ENCODE measurements at regions not wholly inside any gene's neighbourhood (a gene's known extent, or its start where the extent isn't known, plus 50 kb on each side); places are given as distances from the start of the nearest gene placed in this dataset.
"Not testable (repeated sequence)": the region's sequence is repeated elsewhere in the genome, so short reads cannot be mapped to it uniquely, and the experiment has no call there.

- no peak for DNase-seq (ENCODE audit: low spot score)
- TF ChIP-seq, protein P1, sequence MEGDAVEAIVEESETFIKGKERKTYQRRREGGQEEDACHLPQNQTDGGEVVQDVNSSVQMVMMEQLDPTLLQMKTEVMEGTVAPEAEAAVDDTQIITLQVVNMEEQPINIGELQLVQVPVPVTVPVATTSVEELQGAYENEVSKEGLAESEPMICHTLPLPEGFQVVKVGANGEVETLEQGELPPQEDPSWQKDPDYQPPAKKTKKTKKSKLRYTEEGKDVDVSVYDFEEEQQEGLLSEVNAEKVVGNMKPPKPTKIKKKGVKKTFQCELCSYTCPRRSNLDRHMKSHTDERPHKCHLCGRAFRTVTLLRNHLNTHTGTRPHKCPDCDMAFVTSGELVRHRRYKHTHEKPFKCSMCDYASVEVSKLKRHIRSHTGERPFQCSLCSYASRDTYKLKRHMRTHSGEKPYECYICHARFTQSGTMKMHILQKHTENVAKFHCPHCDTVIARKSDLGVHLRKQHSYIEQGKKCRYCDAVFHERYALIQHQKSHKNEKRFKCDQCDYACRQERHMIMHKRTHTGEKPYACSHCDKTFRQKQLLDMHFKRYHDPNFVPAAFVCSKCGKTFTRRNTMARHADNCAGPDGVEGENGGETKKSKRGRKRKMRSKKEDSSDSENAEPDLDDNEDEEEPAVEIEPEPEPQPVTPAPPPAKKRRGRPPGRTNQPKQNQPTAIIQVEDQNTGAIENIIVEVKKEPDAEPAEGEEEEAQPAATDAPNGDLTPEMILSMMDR (conservative IDR thresholded peaks at IDR 0.05; ENCODE audit: low read depth), result no peak
- no peak overlapping the region for H3K27ac ChIP-seq
- ChIA-PET CTCF (no interaction called here), POLR2A (ENCODE audit: low non-redundant PET) (no interaction called here)
Measured at GRCh38 chr3:171525437-171525836, 65.2 kb upstream of the TNIK start.

- no peak for DNase-seq (ENCODE audit: low spot score)
- ChIA-PET POLR2A (ENCODE audit: low non-redundant PET) (no interaction called here), CTCF (interaction anchor here (0.6 kb wide), 1 partner anchor 18 kb away, joined by 3 read pairs; no protein-coding TSS in a partner anchor)
- TF ChIP-seq, protein P1 (conservative IDR thresholded peaks at IDR 0.05; ENCODE audit: low read depth), result no peak
- H3K27ac ChIP-seq, result no peak overlapping the region
Measured at GRCh38 chr3:171524921-171525310, 64.7 kb upstream of the TNIK start.

GRCh38 chr3:171522651-171523050 is 62.4 kb upstream of the TNIK start:
- H3K27ac ChIP-seq, result no peak overlapping the region
- ChIA-PET CTCF (no interaction called here), POLR2A (ENCODE audit: low non-redundant PET) (no interaction called here)
- DNase-seq (ENCODE audit: low spot score), result no peak
- TF ChIP-seq, protein P1 (conservative IDR thresholded peaks at IDR 0.05; ENCODE audit: low read depth), result no peak

DNA sequence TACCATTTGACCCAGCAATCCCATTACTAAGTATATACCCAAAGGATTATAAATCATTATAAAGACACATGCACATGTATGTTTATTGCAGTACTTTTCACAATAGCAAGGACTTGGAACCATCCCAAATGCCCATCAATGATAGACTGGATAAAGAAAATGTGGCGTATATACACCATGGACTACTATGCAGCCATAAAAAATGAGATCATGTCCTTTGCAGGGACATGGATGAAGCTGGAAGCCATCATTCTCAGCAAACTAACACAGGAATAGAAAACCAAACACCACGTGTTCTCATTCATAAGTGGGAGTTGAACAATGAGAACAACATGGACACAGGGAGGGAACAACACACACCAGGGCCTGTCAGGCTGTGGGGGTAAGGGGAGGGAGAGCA is 59.2 kb upstream of the TNIK start:
- H3K27ac ChIP-seq; POLR2A ChIA-PET (ENCODE audit: low non-redundant PET); DNase-seq (ENCODE audit: low spot score): not testable (repeated sequence)
- CTCF ChIA-PET, result interaction anchor here (0.6 kb wide), 1 partner anchor 456 kb away, joined by 4 read pairs; no protein-coding TSS in a partner anchor

DNA sequence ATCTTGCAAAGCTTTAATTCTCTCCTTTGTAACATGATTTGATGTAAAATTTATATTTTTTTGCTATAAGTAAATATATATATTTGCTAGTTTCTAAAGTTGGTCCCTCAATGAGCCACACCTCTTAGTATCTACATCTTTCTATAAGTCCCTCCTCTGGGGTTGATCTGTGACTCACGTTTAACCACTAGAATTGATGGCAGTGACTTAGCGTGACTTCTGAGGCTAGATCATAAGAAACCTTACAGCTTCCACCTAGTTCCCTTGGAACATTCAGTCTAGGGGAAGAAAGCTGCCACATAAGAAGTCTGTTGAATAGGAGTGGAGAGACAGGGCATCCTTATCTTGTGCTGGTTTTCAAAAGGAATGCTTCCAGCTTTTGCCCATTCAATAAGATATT is 56.6 kb upstream of the TNIK start:
- CTCF ChIA-PET, result no interaction called here
- POLR2A ChIA-PET (ENCODE audit: low non-redundant PET), result no interaction called here
- no peak for DNase-seq (ENCODE audit: low spot score)
- TF ChIP-seq, protein P1 (conservative IDR thresholded peaks at IDR 0.05; ENCODE audit: low read depth), result no peak
- H3K27ac ChIP-seq, result no peak overlapping the region

GRCh38 chr3:171514466-171514865 is 54.3 kb upstream of the TNIK start:
- no peak for DNase-seq (ENCODE audit: low spot score)
- CTCF ChIA-PET, result no interaction called here
- TF ChIP-seq, protein P1 (conservative IDR thresholded peaks at IDR 0.05; ENCODE audit: low read depth), result no peak
- H3K27ac ChIP-seq, result no peak overlapping the region
- POLR2A ChIA-PET (ENCODE audit: low non-redundant PET), result no interaction called here

DNA sequence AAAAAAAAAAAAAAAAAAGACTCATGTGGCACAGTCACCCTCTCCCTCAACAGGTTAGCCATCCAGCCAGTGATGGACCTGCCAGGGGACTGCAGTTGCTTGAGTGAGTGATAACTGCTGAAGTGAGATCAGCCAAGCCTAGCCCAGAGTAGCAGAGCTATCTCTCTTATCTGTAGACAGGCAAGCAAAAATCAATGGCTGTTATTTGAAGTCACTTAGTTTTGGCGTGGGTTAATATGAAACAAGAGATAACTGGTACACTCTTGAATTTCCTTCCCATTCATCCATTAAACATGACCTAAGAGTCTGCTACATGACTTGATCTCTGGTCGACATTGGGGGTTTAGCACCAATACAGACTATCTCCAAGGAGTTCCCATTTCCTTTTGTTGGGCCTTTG is 51.2 kb upstream of the TNIK start:
- POLR2A ChIA-PET (ENCODE audit: low non-redundant PET), result no interaction called here
- DNase-seq (ENCODE audit: low spot score), result no peak
- TF ChIP-seq, protein P1 (conservative IDR thresholded peaks at IDR 0.05; ENCODE audit: low read depth), result no peak

More for the DNA sequence above, 51.2 kb upstream of the TNIK start:
- CTCF ChIA-PET, result interaction anchor here (1.5 kb wide), 1 partner anchor 462 kb away, joined by 3 read pairs; no protein-coding TSS in a partner anchor
- H3K27ac ChIP-seq, result no peak overlapping the region
